ENCODE measurements at regions not wholly inside any gene's neighbourhood (a gene's known extent, or its start where the extent isn't known, plus 50 kb on each side); places are given as distances from the start of the nearest gene placed in this dataset.

DNA sequence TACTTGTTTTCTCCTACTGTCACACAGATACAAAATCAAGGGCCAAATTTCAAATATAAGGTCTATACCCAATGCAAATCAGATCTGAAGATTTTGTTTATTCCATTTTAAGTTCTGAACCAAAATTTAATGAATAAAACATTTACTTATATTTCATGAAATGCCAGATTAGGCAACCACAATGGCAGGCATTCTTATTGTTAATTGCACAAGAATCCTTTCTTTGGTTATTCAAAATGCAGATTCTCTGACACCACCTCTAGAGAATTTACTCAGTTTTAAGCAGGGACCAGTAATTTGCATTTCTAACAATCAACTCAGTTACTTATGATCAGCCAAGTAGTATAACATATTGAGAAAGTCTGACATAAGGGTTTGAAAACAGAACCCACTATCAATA is 972.4 kb upstream of the ACO1 start:
- in situ Hi-C loops (cut with MboI) (no loop called here), intact Hi-C loops (cut with micrococcal nuclease; ENCODE audit: unreplicated experiment) (no loop called here)
- FAIRE-seq (no peak), DNase-seq (ENCODE audit: low read depth, low spot score) (no peak), ATAC-seq (no peak)
- Histone ChIP-seq H3K36me3 (ENCODE audit: control insufficient read depth in 2 of 2, insufficient read depth in 2 of 2, low read length in 1 of 2) (no peaks in the 10 kb centered on the region), H3K9me3 (replicated peaks; ENCODE audit: control insufficient read depth, insufficient read depth, low read length) (no peaks in the 10 kb centered on the region), H3K79me2 (ENCODE audit: control insufficient read depth, insufficient read depth, low read length) (no peaks in the 10 kb centered on the region), H3K9ac (ENCODE audit: control insufficient read depth, insufficient read depth, low read length) (no peak overlapping the region), H3K27ac (ENCODE audit: control insufficient read depth, insufficient read depth) (no peak overlapping the region), H3K27me3 (replicated peaks in 1 of 2; ENCODE audit: control insufficient read depth in 2 of 2, insufficient read depth in 2 of 2, low read length in 1 of 2) (no peaks in the 10 kb centered on the region), H3K4me2 (ENCODE audit: control insufficient read depth, insufficient read depth) (no peak overlapping the region), H3K4me3 (no peak overlapping the region), H4K20me1 (ENCODE audit: control insufficient read depth, insufficient read depth) (no peaks in the 10 kb centered on the region), H2AFZ (ENCODE audit: control insufficient read depth, low read depth, low read length) (no peak overlapping the region), H3K4me1 (ENCODE audit: control insufficient read depth, insufficient read depth, low read length) (no peaks in the 10 kb centered on the region)
- ChIA-PET SMC1A (ENCODE audit: uncharacterized antibody, unreplicated experiment) (no interaction called here), CTCF (interaction anchor here (0.6 kb wide), 1 partner anchor 1197 kb away, joined by 3 read pairs; no protein-coding TSS in a partner anchor), POLR2A (no interaction called here), RAD21 (ENCODE audit: unreplicated experiment) (no interaction called here)
- TF ChIP-seq MYC (IDR thresholded peaks at IDR 0.05; ENCODE audit: insufficient read depth, insufficient read length, insufficient replicate concordance, low read length, severe bottlenecking): no peak
- TF ChIP-seq, protein P1, sequence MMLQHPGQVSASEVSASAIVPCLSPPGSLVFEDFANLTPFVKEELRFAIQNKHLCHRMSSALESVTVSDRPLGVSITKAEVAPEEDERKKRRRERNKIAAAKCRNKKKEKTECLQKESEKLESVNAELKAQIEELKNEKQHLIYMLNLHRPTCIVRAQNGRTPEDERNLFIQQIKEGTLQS (IDR thresholded peaks at IDR 0.05; ENCODE audit: borderline replicate concordance, extremely low read depth, low read depth, low read length): no peak
- TF ChIP-seq, protein P2, sequence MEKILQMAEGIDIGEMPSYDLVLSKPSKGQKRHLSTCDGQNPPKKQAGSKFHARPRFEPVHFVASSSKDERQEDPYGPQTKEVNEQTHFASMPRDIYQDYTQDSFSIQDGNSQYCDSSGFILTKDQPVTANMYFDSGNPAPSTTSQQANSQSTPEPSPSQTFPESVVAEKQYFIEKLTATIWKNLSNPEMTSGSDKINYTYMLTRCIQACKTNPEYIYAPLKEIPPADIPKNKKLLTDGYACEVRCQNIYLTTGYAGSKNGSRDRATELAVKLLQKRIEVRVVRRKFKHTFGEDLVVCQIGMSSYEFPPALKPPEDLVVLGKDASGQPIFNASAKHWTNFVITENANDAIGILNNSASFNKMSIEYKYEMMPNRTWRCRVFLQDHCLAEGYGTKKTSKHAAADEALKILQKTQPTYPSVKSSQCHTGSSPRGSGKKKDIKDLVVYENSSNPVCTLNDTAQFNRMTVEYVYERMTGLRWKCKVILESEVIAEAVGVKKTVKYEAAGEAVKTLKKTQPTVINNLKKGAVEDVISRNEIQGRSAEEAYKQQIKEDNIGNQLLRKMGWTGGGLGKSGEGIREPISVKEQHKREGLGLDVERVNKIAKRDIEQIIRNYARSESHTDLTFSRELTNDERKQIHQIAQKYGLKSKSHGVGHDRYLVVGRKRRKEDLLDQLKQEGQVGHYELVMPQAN (conservative IDR thresholded peaks at IDR 0.05): no peak
- no peak for TF ChIP-seq CBX5 (IDR thresholded peaks at IDR 0.05; ENCODE audit: low read depth)
- TF ChIP-seq RELA (IDR thresholded peaks at IDR 0.05; ENCODE audit: borderline replicate concordance, partially characterized antibody): no peak
- TF ChIP-seq, protein P3, sequence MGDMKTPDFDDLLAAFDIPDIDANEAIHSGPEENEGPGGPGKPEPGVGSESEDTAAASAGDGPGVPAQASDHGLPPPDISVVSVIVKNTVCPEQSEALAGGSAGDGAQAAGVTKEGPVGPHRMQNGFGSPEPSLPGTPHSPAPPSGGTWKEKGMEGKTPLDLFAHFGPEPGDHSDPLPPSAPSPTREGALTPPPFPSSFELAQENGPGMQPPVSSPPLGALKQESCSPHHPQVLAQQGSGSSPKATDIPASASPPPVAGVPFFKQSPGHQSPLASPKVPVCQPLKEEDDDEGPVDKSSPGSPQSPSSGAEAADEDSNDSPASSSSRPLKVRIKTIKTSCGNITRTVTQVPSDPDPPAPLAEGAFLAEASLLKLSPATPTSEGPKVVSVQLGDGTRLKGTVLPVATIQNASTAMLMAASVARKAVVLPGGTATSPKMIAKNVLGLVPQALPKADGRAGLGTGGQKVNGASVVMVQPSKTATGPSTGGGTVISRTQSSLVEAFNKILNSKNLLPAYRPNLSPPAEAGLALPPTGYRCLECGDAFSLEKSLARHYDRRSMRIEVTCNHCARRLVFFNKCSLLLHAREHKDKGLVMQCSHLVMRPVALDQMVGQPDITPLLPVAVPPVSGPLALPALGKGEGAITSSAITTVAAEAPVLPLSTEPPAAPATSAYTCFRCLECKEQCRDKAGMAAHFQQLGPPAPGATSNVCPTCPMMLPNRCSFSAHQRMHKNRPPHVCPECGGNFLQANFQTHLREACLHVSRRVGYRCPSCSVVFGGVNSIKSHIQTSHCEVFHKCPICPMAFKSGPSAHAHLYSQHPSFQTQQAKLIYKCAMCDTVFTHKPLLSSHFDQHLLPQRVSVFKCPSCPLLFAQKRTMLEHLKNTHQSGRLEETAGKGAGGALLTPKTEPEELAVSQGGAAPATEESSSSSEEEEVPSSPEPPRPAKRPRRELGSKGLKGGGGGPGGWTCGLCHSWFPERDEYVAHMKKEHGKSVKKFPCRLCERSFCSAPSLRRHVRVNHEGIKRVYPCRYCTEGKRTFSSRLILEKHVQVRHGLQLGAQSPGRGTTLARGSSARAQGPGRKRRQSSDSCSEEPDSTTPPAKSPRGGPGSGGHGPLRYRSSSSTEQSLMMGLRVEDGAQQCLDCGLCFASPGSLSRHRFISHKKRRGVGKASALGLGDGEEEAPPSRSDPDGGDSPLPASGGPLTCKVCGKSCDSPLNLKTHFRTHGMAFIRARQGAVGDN (IDR thresholded peaks at IDR 0.05): no peak
- no peak for TF ChIP-seq EED (IDR thresholded peaks at IDR 0.05; ENCODE audit: low read depth)
- TF ChIP-seq, protein P4, sequence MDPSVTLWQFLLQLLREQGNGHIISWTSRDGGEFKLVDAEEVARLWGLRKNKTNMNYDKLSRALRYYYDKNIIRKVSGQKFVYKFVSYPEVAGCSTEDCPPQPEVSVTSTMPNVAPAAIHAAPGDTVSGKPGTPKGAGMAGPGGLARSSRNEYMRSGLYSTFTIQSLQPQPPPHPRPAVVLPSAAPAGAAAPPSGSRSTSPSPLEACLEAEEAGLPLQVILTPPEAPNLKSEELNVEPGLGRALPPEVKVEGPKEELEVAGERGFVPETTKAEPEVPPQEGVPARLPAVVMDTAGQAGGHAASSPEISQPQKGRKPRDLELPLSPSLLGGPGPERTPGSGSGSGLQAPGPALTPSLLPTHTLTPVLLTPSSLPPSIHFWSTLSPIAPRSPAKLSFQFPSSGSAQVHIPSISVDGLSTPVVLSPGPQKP (IDR thresholded peaks at IDR 0.05; ENCODE audit: low read depth, low read length): no peak
- TF ChIP-seq TCF7 (IDR thresholded peaks at IDR 0.05; ENCODE audit: borderline replicate concordance): no peak
- no peak for TF ChIP-seq NRF1 (conservative IDR thresholded peaks at IDR 0.05; ENCODE audit: low read depth, low read length)
- BruUV-seq (replicated peaks): no TSS peak
